Activated CD8-positive, alpha-beta memory T cell treated with anti-CD3 and anti-CD28 coated beads, Interleukin-2, amount 10 ng/mL, durations not matched to agents 7 days and 5 days (primary cell): ENCODE measurements at regions not wholly inside any gene's neighbourhood (a gene's known extent, or its start where the extent isn't known, plus 50 kb on each side); places are given as distances from the start of the nearest gene placed in this dataset.
A peak's percentile ranks its signal among the peaks of the same experiment; 100 is the strongest.
"Not testable (repeated sequence)": the region's sequence is repeated elsewhere in the genome, so short reads cannot be mapped to it uniquely, and the experiment has no call there.

Experiments
- ATAC-seq: fragments of 150-1000 bp; cut with Tn5 transposase; one replicate; pipeline ENCODE4 v1.10.0; 2021; ENCODE audit warnings: moderate library complexity
- CTCF ChIA-PET: fragments of 350-600 bp; sonication (Branson Sonifier 250); formaldehyde crosslinking; loops from one replicate; lab custom pipeline; 2021; ENCODE audit warnings: antibody characterized with exemption; lab: Charles Lee
- DNase-seq: peaks from one replicate; pipeline ENCODE4 v3.0.0-alpha.2; 2020
- H3K27ac Mint-ChIP-seq: one replicate; pipeline ENCODE4 v1.8.0; 2021; ENCODE audit warnings: mild to moderate bottlenecking, mixed read lengths
- H3K27me3 Mint-ChIP-seq: one replicate; pipeline ENCODE4 v1.8.0; 2021; ENCODE audit warnings: mixed read lengths
- H3K36me3 Mint-ChIP-seq: one replicate; pipeline ENCODE4 v1.8.0; 2021; ENCODE audit warnings: mild to moderate bottlenecking, mixed read lengths
- H3K4me1 Mint-ChIP-seq: one replicate; pipeline ENCODE4 v1.8.0; 2021; ENCODE audit warnings: mixed read lengths
- H3K4me3 Mint-ChIP-seq: one replicate; pipeline ENCODE4 v1.8.0; 2021; ENCODE audit warnings: mild to moderate bottlenecking, moderate library complexity, mixed read lengths
- H3K9me3 Mint-ChIP-seq: one replicate; pipeline ENCODE4 v1.8.0; 2022; ENCODE audit warnings: low read depth, mixed read lengths

GRCh38 chrX:52261125-52261462 lies 76.4 kb downstream of the MAGED4 start:
- DNase-seq, result no peak
- CTCF ChIA-PET, result interaction anchor here (0.6 to 1.2 kb wide), 6 partner anchors 12 to 646 kb away, joined by 3 to 7 read pairs (median 3); no protein-coding TSS in a partner anchor
- Mint-ChIP-seq H3K4me3 (peak overlapping the region; percentile 83), H3K9me3 (no peaks in the 10 kb centered on the region), H3K27ac (peak overlapping the region; percentile 94), H3K36me3 (no peaks in the 10 kb centered on the region), H3K27me3 (peaks cover 12% of the 10 kb centered on the region), H3K4me1 (peaks cover 14% of the 10 kb centered on the region)
- ATAC-seq, result peak; percentile 6

- Mint-ChIP-seq H3K4me3 (peak overlapping the region; percentile 83), H3K27ac (peak overlapping the region; percentile 94), H3K4me1 (peaks cover 14% of the 10 kb centered on the region), H3K27me3 (peaks cover 10% of the 10 kb centered on the region), H3K9me3 (no peaks in the 10 kb centered on the region), H3K36me3 (no peaks in the 10 kb centered on the region)
- peak; percentile 92 for DNase-seq
- CTCF ChIA-PET, result interaction anchor here (0.6 to 1.2 kb wide), 8 partner anchors 12 to 775 kb away, joined by 3 to 7 read pairs (median 3); no protein-coding TSS in a partner anchor
- peak; percentile 98 for ATAC-seq
Observed at GRCh38 chrX:52261463-52262194, 76.9 kb downstream of the MAGED4 start.

- CTCF ChIA-PET, result interaction anchor here (0.6 to 1.2 kb wide), 4 partner anchors 15 to 775 kb away, joined by 3 to 4 read pairs (median 3); no protein-coding TSS in a partner anchor
- Mint-ChIP-seq H3K36me3 (no peaks in the 10 kb centered on the region), H3K4me3 (peak overlapping the region; percentile 83), H3K27me3 (peaks cover 8% of the 10 kb centered on the region), H3K27ac (peak overlapping the region; percentile 94), H3K9me3 (no peaks in the 10 kb centered on the region), H3K4me1 (peaks cover 14% of the 10 kb centered on the region)
- ATAC-seq (no peak), DNase-seq (no peak)
Observed at GRCh38 chrX:52262195-52262546, 77.5 kb downstream of the MAGED4 start.

- no peak for DNase-seq
- Mint-ChIP-seq H3K4me1 (peaks cover 14% of the 10 kb centered on the region), H3K27ac (no peak overlapping the region), H3K36me3 (no peaks in the 10 kb centered on the region), H3K4me3 (no peak overlapping the region), H3K27me3 (peaks cover 4% of the 10 kb centered on the region), H3K9me3 (no peaks in the 10 kb centered on the region)
- CTCF ChIA-PET, result no interaction called here
- ATAC-seq, result no peak
Observed at GRCh38 chrX:52263417-52263816, 78.7 kb downstream of the MAGED4 start.

DNA sequence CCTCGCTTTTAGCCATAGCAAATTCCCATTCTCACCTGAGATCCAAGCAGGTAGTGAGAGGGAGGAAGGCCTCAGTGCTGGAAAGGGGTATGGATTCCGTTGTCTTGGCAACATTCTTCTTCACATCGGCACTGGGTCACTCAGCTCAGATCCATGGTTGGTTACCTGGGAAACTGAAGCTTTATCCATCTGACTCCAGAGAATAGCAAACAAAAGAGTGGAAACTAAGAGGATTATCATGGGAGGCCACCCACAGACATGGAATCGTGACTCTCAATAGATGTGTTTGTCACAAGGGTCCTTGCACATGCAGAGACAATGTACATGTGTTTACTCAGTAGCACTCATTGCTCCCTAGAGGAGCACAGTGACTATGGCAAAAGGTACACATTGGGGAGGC lies 81.0 kb downstream of the MAGED4 start:
- CTCF ChIA-PET, result no interaction called here
- no peaks in the 10 kb centered on the region for H3K9me3 Mint-ChIP-seq
- no peak for DNase-seq
- peaks cover 13% of the 10 kb centered on the region for H3K4me1 Mint-ChIP-seq
- H3K4me3 Mint-ChIP-seq, result no peak overlapping the region
- H3K27ac Mint-ChIP-seq, result no peak overlapping the region
- no peak for ATAC-seq
- no peaks in the 10 kb centered on the region for H3K27me3 Mint-ChIP-seq
- no peaks in the 10 kb centered on the region for H3K36me3 Mint-ChIP-seq

DNA sequence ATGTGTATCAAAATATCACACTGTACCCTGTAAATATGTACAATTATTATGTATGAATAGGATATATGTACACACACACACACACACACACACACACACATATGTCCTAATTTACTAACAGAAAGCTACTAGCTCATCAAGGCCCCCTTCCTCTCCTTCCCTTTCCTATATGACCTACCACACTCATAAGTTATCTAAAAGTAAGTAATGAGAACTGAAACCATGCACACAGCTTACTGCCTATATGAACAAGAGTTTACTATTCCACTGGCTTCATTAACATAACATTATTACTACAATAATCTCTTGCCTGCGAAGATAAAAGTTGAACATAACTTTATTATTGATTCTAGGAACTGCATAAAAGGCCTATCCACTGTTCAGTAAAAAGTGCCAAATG lies 83.8 kb downstream of the MAGED4 start:
- H3K4me1 Mint-ChIP-seq, H3K27ac Mint-ChIP-seq, CTCF ChIA-PET, H3K36me3 Mint-ChIP-seq, ATAC-seq, H3K9me3 Mint-ChIP-seq, DNase-seq, H3K4me3 Mint-ChIP-seq, H3K27me3 Mint-ChIP-seq: not testable (repeated sequence)

- no peaks in the 10 kb centered on the region for H3K36me3 Mint-ChIP-seq
- H3K9me3 Mint-ChIP-seq, result no peaks in the 10 kb centered on the region
- no peak overlapping the region for H3K4me3 Mint-ChIP-seq
- no peak for DNase-seq
- H3K27ac Mint-ChIP-seq, result no peak overlapping the region
- no peak for ATAC-seq
- CTCF ChIA-PET, result no interaction called here
- H3K4me1 Mint-ChIP-seq, result no peaks in the 10 kb centered on the region
- peaks cover 7% of the 10 kb centered on the region for H3K27me3 Mint-ChIP-seq
Observed at GRCh38 chrX:52270453-52271116, 85.9 kb downstream of the MAGED4 start.

DNA sequence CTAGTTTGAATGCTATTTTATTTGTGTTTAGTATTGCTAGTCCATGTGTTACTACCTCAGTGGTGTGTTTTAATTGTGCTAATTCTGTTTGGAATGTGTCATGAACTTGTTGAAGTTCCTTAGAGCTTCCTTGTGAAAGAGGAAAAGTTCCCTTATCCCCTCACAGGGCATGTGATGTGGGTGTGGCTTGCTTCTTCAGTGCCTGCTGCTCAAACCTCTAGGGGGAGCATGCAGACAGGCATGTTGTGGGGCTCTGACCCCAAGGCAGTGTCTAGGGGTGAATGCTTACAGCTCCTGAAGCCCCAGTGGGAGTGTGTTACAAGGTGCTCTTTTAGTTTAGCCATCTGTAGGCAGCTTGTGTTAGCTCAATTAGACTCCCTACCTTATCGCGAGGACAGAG lies 86.5 kb downstream of the MAGED4 start:
- Mint-ChIP-seq H3K27ac (no peak overlapping the region), H3K4me3 (no peak overlapping the region), H3K36me3 (no peaks in the 10 kb centered on the region), H3K27me3 (peaks cover 7% of the 10 kb centered on the region), H3K4me1 (no peaks in the 10 kb centered on the region), H3K9me3 (no peaks in the 10 kb centered on the region)
- CTCF ChIA-PET, result no interaction called here
- no peak for ATAC-seq
- no peak for DNase-seq

GRCh38 chrX:52277666-52278065 lies 91.2 kb upstream of the XAGE2 start:
- Mint-ChIP-seq H3K4me3 (no peak overlapping the region), H3K36me3 (no peaks in the 10 kb centered on the region), H3K9me3 (no peaks in the 10 kb centered on the region), H3K4me1 (no peaks in the 10 kb centered on the region), H3K27me3 (peaks cover 9% of the 10 kb centered on the region), H3K27ac (no peak overlapping the region)
- DNase-seq (no peak), ATAC-seq (no peak)
- CTCF ChIA-PET, result interaction anchor here (1.0 kb wide), 1 partner anchor 16 kb away, joined by 3 read pairs; no protein-coding TSS in a partner anchor

GRCh38 chrX:52280812-52281211 lies 88.0 kb upstream of the XAGE2 start:
- DNase-seq, result no peak
- CTCF ChIA-PET, result no interaction called here
- Mint-ChIP-seq H3K9me3 (no peaks in the 10 kb centered on the region), H3K27me3 (peaks cover 3% of the 10 kb centered on the region), H3K4me3 (no peak overlapping the region), H3K36me3 (no peaks in the 10 kb centered on the region), H3K4me1 (no peaks in the 10 kb centered on the region), H3K27ac (no peak overlapping the region)
- ATAC-seq, result no peak

- CTCF ChIA-PET, result no interaction called here
- Mint-ChIP-seq H3K27ac (no peak overlapping the region), H3K4me3 (no peak overlapping the region), H3K9me3 (no peaks in the 10 kb centered on the region), H3K4me1 (no peaks in the 10 kb centered on the region), H3K36me3 (no peaks in the 10 kb centered on the region), H3K27me3 (no peaks in the 10 kb centered on the region)
- no peak for DNase-seq
- no peak for ATAC-seq
Observed at GRCh38 chrX:52284865-52285264, 84.0 kb upstream of the XAGE2 start.

GRCh38 chrX:52298968-52299367 lies 69.9 kb upstream of the XAGE2 start:
- H3K27me3 Mint-ChIP-seq, CTCF ChIA-PET, H3K36me3 Mint-ChIP-seq, H3K4me3 Mint-ChIP-seq, H3K9me3 Mint-ChIP-seq, H3K27ac Mint-ChIP-seq, ATAC-seq, H3K4me1 Mint-ChIP-seq, DNase-seq: not testable (repeated sequence)

GRCh38 chrX:52308532-52308931 lies 60.3 kb upstream of the XAGE2 start:
- H3K9me3 Mint-ChIP-seq, H3K27me3 Mint-ChIP-seq, H3K27ac Mint-ChIP-seq, ATAC-seq, H3K36me3 Mint-ChIP-seq, H3K4me3 Mint-ChIP-seq, H3K4me1 Mint-ChIP-seq, DNase-seq, CTCF ChIA-PET: not testable (repeated sequence)
